AG10803 (cell line): ENCODE measurements at regions not wholly inside any gene's neighbourhood (a gene's known extent, or its start where the extent isn't known, plus 50 kb on each side); places are given as distances from the start of the nearest gene placed in this dataset.

Experiments used
- DNase-seq: peaks from one replicate; pipeline ENCODE4 v3.0.0; 2010; ENCODE audit warnings: low read depth
- H3K4me3 ChIP-seq: 2 replicates; pipeline ENCODE4 v1.5.1; 2011; ENCODE audit warnings: mild to moderate bottlenecking, low read length, control low read depth
- TF ChIP-seq, protein P1 (sequence below): conservative IDR thresholded peaks from 2 replicates; pipeline ENCODE4 v1.5.1; 2011; ENCODE audit warnings: mild to moderate bottlenecking, low read length, control low read depth, inconsistent platforms

DNA sequence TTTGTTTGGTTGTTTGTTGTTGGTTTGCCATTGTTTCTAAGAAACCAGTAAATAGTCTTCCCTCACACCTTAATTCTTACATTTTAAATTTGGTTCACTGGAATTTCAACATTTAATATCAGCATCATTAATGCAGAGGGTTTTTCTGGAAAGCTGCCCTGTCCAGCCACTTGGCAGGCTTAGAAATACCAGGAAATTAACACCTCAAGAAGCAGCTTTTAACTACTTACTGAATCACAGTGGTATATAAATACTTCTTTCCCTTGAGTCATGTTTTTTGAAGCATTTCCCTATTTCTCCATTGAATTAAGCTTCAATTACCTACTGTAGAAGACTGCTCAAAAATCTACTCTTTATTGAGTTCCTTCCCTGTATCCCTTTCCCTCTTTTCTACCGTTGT, 1221.1 kb upstream of the ADGRL3 start:
- no peak overlapping the region for H3K4me3 ChIP-seq
- DNase-seq = no peak
- TF ChIP-seq, protein P1, sequence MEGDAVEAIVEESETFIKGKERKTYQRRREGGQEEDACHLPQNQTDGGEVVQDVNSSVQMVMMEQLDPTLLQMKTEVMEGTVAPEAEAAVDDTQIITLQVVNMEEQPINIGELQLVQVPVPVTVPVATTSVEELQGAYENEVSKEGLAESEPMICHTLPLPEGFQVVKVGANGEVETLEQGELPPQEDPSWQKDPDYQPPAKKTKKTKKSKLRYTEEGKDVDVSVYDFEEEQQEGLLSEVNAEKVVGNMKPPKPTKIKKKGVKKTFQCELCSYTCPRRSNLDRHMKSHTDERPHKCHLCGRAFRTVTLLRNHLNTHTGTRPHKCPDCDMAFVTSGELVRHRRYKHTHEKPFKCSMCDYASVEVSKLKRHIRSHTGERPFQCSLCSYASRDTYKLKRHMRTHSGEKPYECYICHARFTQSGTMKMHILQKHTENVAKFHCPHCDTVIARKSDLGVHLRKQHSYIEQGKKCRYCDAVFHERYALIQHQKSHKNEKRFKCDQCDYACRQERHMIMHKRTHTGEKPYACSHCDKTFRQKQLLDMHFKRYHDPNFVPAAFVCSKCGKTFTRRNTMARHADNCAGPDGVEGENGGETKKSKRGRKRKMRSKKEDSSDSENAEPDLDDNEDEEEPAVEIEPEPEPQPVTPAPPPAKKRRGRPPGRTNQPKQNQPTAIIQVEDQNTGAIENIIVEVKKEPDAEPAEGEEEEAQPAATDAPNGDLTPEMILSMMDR = no peak

DNA sequence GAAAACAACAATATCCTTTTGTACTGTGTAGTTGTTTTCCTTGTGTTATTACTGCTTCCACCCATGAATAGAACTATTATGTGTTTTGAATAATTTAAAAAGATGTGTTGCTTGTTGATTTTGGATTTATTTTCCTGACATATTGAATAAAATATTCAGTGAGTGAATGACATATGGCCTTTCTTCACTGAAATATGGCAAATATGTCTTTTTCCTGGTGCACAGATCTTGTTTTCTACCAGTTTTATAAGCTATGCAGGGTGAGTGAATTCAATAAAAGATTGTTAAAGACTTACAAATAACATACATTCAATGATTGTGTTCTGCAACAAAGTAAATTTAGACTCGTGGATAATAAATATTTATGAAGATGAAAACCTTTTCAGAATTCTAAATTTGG, 1216.3 kb upstream of the ADGRL3 start:
- TF ChIP-seq, protein P1 = no peak
- H3K4me3 ChIP-seq = no peak overlapping the region
- DNase-seq = no peak

DNA sequence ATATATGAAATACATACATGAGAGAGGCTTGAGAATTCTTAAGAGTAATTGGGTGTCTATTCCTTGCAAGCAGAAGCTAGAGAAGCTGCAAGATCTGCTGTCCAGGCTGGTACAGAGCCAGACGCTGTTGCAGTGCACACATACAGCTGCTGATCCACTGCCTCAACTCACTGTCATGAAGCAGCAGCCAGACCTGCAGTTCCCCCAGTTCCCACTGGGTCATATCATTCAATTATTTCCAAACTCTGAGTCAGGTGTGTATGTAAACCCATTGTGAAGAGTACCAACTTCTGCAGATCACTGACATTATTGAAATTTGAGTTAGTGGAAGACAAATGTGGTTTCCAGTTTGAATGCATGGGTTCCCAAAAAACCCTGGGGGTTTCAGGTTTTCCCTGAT, 1212.8 kb upstream of the ADGRL3 start:
- no peak overlapping the region for H3K4me3 ChIP-seq
- no peak for DNase-seq
- TF ChIP-seq, protein P1 = no peak

DNA sequence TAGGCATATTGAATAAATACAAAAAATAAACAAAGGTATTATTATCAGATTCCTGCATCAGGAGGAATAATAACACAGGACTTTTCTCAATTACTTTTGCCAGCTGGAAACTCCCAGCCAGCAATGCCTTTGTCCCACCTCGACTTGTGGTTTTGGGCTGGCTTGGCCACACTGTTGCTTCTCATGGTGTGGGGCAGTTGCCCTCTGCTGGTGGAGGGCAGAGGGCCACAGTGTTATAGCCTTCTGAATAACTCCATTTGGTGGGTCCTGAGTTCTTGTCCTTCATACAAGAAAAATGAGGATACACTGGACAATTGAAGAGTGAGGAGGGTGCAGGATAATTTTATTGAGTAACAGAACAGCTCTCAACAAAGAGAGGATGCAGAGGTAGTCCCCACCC, 1206.0 kb upstream of the ADGRL3 start:
- H3K4me3 ChIP-seq = no peak overlapping the region
- no peak for DNase-seq
- TF ChIP-seq, protein P1 = no peak

DNA sequence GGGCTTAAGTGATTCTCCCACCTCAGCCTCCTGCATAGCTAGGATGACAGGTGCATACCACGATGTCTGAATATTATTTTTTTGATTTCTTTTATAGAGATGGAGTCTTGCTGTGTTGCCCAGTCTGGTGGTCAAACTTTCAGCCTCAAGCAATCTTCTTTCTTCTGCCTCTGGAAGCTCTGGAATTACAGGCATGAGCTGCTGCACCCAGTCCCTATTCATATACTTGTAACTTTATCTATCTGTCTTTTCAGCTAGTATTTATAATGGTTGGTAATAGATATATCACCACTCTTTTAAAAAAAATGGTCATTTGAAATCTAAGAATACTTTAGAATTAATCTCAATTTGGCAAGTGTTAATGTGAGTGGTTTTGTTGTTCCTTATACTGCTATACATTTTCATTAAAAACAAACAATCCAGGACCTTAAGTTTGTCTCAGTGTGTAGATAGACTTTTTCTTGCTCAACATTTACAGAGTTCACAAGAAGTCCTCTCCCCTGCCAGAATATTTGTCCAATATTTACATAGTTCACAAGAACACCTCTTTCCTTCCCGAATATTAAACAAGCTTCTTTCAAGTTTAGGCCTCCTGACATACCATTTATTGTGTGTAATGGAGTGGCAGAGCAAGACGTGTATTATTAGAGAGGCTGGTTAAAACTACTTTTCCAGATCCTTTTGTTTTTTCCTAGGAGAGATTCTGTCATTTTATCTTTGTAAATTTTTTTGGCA, 1197.4 kb upstream of the ADGRL3 start:
- TF ChIP-seq, protein P1 = no peak
- DNase-seq = no peak
- no peak overlapping the region for H3K4me3 ChIP-seq

DNA sequence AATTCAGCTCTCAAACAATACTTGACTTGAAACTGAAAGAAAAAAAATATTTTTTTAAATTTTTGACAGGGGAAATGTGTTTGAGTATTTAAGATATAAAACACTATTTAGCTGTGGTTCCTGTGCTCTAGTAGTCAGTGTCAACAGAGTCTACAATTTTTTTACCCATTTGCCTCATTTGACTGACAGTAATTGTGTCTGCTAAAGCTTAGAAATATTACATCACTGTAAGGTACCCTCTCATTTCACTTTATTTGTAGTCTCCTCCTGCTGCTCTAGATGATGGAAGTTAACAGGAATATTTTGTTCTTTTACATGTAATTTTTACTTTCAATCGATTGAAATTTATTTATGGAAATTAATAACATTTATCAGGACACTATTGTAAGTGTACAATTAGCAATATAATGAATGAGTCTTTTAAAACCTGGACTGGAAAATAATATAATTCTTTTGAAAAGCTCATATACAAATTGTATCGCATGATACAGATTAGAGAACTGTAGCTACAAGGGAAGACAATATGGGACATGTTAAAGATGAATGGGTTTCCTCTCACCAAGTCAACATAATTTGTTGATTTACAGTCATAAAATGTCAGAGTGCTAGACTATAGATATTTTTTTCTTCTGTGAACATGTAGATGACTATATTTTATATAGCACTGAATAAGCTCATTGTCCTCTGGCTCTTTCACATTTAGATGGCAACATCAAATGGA, 1186.5 kb upstream of the ADGRL3 start:
- TF ChIP-seq, protein P1 = no peak
- no peak overlapping the region for H3K4me3 ChIP-seq
- no peak for DNase-seq

DNA sequence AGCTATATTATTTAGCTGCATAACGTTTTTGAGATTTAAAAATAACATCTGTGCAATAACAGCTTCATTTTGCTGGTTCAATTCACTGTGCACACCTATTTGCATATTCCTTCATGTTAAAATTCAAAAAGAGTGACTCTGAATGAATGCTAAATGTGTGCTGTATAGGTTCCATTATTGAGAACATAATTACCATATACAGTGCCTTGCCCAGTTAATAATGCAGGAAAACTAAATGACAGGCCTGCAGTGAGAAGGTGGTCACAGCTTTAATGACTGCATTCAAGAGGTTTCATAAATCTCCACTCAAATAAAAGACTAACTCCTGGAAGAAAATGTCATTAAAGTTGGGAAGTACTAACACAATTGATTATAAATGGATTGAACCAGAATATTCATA, 1183.2 kb upstream of the ADGRL3 start:
- TF ChIP-seq, protein P1 = no peak
- no peak for DNase-seq
- no peak overlapping the region for H3K4me3 ChIP-seq
